Ovary (tissue), 3 donors: ENCODE measurements at regions not wholly inside any gene's neighbourhood (a gene's known extent, or its start where the extent isn't known, plus 50 kb on each side); places are given as distances from the start of the nearest gene placed in this dataset.

Experiments used
- CTCF ChIP-seq, 3 donors: fragments of 450-650 bp in 2 of 3; fragments of 200-600 bp in 1 of 3; IDR thresholded peaks; one replicate each; pipeline versions ENCODE4 v1.5.1 to v1.8.0; 2016 to 2022; ENCODE audit warnings: antibody characterized with exemption in 3 of 3, mild to moderate bottlenecking in 1 of 3
- EP300 ChIP-seq: sonication (generic); formaldehyde crosslinking; IDR thresholded peaks from one replicate; pipeline ENCODE4 v1.6.1; 2017; ENCODE audit warnings: antibody characterized with exemption
- POLR2A ChIP-seq: fragments of 450-650 bp; IDR thresholded peaks from one replicate; pipeline ENCODE4 v1.6.1; 2017; ENCODE audit warnings: antibody characterized with exemption, mild to moderate bottlenecking, moderate library complexity
- donor health status: DM: no; HTN: no; CAD: no.

DNA sequence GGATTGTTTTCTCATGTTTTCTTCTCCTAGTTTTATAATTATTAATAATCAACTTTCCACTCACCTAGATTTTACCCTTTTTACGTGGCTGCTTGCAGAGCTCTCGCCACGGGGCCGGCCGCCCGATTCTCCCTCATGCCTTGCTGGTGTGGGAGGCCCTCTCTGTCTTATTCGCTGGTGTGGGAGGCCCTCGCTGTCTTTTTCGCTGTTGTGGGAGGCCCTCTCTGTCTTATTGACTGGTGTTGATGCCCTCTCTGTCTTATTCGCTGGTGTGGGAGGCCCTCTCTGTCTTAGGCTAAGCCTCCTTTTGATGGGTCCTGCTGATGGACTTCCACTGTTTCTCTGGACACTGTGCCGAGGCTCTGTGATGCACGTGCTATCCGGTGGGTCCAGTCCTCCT lies 161.3 kb upstream of the IRX2 start:
- TF ChIP-seq CTCF (IDR thresholded peaks at IDR 0.05) (no peak), POLR2A (no peak), EP300 (no peak)
